Panc1 (cell line): ENCODE measurements at regions not wholly inside any gene's neighbourhood (a gene's known extent, or its start where the extent isn't known, plus 50 kb on each side); places are given as distances from the start of the nearest gene placed in this dataset.

Source experiments
- ATAC-seq: fragments of 200-7000 bp; cut with Tn5 transposase; 2 replicates; pipeline ENCODE4 v1.9.1; 2020; ENCODE audit warnings: mild to moderate bottlenecking, moderate library complexity
- BruUV-seq: library from RNA; stranded (reverse); fragments of 400-500 nt; replicated peaks from 2 replicates; lab custom pipeline; 2021; lab: Mats Ljungman, UMichigan
- CTCF ChIA-PET: fragments of 300-600 bp; sonication (Branson Sonifier 250); formaldehyde crosslinking; loops from one replicate; lab custom pipeline; 2022; ENCODE audit warnings: antibody characterized with exemption; lab: Charles Lee
- POLR2A ChIA-PET: fragments of 300-600 bp; sonication (Branson Sonifier 250); formaldehyde crosslinking; loops from one replicate; lab custom pipeline; 2022; ENCODE audit warnings: antibody characterized with exemption; lab: Charles Lee
- DNase-seq: peaks from one replicate; pipeline ENCODE4 v3.0.0-alpha.2; 2010; ENCODE audit warnings: low read depth, low spot score
- H3K27ac ChIP-seq: 2 replicates; pipeline ENCODE4 v1.5.1; 2011; ENCODE audit warnings: mild to moderate bottlenecking, low read length, inconsistent platforms
- H3K27me3 ChIP-seq: fragments of 200-500 bp; sonication (Bioruptor generic); 2 replicates; pipeline ENCODE4 v1.6.0; 2014; ENCODE audit warnings: low read length, inconsistent platforms; ENCODE audit not compliant: control insufficient read depth, insufficient read depth
- H3K36me3 ChIP-seq: fragments of 200-500 bp; sonication (Bioruptor generic); 2 replicates; pipeline ENCODE4 v1.5.1; 2014; ENCODE audit warnings: inconsistent platforms, mild to moderate bottlenecking, low read length, moderate library complexity; ENCODE audit not compliant: control insufficient read depth, insufficient read depth
- H3K4me1 ChIP-seq: 2 replicates; pipeline ENCODE4 v1.5.1; 2011; ENCODE audit warnings: inconsistent platforms, mild to moderate bottlenecking, low read length, moderate library complexity; ENCODE audit not compliant: control insufficient read depth, insufficient read depth
- H3K4me3 ChIP-seq, 2 experiments: 2 replicates each; pipeline ENCODE4 v1.5.1; 2011 to 2012; ENCODE audit warnings: low read depth in 2 of 2, low read length in 2 of 2, mild to moderate bottlenecking in 2 of 2, inconsistent platforms in 1 of 2, moderate library complexity in 1 of 2
- H3K9me3 ChIP-seq: fragments of 200-500 bp; sonication (Bioruptor generic); 2 replicates; pipeline ENCODE4 v1.5.1; 2014; ENCODE audit warnings: low read depth, mild to moderate bottlenecking, inconsistent platforms, low read length, moderate library complexity; ENCODE audit not compliant: control insufficient read depth, insufficient read depth
- POLR2AphosphoS5 ChIP-seq: IDR thresholded peaks from 2 replicates; pipeline ENCODE4 v1.6.1; 2012; ENCODE audit warnings: mild to moderate bottlenecking, low read depth, low read length, moderate library complexity
- SIN3A ChIP-seq: IDR thresholded peaks from 2 replicates; pipeline ENCODE4 v1.6.1; 2012; ENCODE audit warnings: low read depth, mild to moderate bottlenecking, low read length, moderate library complexity, borderline replicate concordance; ENCODE audit not compliant: insufficient read depth
- TCF7L2 ChIP-seq: IDR thresholded peaks from 2 replicates; pipeline ENCODE4 v1.6.1; 2011; ENCODE audit warnings: mild to moderate bottlenecking, low read depth, low read length, inconsistent platforms
- in situ Hi-C: cut with HindIII; loops from 2 replicates; pipeline ENCODE4 v1.10.0; 2016; ENCODE audit warnings: low sequenced_read_pairs, low pct_unique_long_range_greater_than_20kb
- intact Hi-C: fragments of 100-400 bp; cut with micrococcal nuclease; formaldehyde crosslinking; loops from one replicate; pipeline ENCODE4 v1.10.0; 2022; ENCODE audit not compliant: unreplicated experiment
- TF ChIP-seq, protein P1 (sequence below), 2 experiments: IDR thresholded peaks; 2 replicates each; pipeline ENCODE4 v1.6.1; 2011 to 2012; ENCODE audit warnings: low read depth in 2 of 2, control low read depth in 1 of 2, low read length in 1 of 2, mild to moderate bottlenecking in 1 of 2, moderate library complexity in 1 of 2; ENCODE audit not compliant: insufficient read depth in 1 of 2
- TF ChIP-seq, protein P2 (sequence below): fragments of 450-650 bp; IDR thresholded peaks from 2 replicates; pipeline ENCODE4 v1.5.1; 2017; ENCODE audit warnings: mild to moderate bottlenecking

DNA sequence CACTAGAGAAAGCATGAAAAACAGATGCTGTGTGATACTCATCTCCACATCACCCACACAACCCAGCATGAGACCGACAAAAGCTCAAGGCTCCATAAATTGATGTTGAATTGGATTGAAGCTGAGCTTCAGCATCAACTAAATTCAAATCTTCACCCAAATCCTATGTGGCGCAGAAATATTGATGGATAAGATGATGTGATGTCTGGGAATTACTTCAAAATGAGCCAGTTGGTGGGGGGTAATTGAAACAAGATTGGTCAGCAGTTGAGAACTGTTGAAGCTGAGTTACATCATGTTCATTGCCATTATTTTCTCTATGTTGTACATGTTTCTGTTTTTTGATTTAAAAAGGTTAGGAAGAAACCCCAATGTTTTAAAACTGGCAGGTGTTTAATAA lies 166.5 kb upstream of the STS start:
- H3K9me3 ChIP-seq: no peaks in the 10 kb centered on the region
- H3K4me1 ChIP-seq: no peaks in the 10 kb centered on the region
- no peak overlapping the region for H3K27ac ChIP-seq
- no TSS peak for BruUV-seq
- ChIA-PET POLR2A (no interaction called here), CTCF (no interaction called here)
- TF ChIP-seq POLR2AphosphoS5 (no peak), SIN3A (no peak), TCF7L2 (no peak)
- TF ChIP-seq, protein P1, sequence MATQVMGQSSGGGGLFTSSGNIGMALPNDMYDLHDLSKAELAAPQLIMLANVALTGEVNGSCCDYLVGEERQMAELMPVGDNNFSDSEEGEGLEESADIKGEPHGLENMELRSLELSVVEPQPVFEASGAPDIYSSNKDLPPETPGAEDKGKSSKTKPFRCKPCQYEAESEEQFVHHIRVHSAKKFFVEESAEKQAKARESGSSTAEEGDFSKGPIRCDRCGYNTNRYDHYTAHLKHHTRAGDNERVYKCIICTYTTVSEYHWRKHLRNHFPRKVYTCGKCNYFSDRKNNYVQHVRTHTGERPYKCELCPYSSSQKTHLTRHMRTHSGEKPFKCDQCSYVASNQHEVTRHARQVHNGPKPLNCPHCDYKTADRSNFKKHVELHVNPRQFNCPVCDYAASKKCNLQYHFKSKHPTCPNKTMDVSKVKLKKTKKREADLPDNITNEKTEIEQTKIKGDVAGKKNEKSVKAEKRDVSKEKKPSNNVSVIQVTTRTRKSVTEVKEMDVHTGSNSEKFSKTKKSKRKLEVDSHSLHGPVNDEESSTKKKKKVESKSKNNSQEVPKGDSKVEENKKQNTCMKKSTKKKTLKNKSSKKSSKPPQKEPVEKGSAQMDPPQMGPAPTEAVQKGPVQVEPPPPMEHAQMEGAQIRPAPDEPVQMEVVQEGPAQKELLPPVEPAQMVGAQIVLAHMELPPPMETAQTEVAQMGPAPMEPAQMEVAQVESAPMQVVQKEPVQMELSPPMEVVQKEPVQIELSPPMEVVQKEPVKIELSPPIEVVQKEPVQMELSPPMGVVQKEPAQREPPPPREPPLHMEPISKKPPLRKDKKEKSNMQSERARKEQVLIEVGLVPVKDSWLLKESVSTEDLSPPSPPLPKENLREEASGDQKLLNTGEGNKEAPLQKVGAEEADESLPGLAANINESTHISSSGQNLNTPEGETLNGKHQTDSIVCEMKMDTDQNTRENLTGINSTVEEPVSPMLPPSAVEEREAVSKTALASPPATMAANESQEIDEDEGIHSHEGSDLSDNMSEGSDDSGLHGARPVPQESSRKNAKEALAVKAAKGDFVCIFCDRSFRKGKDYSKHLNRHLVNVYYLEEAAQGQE (IDR thresholded peaks at IDR 0.05; ENCODE audit: insufficient read depth in 1 of 2, low read depth in 2 of 2, low read length in 1 of 2): no peak
- TF ChIP-seq, protein P2, sequence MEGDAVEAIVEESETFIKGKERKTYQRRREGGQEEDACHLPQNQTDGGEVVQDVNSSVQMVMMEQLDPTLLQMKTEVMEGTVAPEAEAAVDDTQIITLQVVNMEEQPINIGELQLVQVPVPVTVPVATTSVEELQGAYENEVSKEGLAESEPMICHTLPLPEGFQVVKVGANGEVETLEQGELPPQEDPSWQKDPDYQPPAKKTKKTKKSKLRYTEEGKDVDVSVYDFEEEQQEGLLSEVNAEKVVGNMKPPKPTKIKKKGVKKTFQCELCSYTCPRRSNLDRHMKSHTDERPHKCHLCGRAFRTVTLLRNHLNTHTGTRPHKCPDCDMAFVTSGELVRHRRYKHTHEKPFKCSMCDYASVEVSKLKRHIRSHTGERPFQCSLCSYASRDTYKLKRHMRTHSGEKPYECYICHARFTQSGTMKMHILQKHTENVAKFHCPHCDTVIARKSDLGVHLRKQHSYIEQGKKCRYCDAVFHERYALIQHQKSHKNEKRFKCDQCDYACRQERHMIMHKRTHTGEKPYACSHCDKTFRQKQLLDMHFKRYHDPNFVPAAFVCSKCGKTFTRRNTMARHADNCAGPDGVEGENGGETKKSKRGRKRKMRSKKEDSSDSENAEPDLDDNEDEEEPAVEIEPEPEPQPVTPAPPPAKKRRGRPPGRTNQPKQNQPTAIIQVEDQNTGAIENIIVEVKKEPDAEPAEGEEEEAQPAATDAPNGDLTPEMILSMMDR: no peak
- intact Hi-C loops: no loop called here
- ATAC-seq: no peak
- DNase-seq: no peak
- H3K36me3 ChIP-seq: no peaks in the 10 kb centered on the region
- no peak overlapping the region for H3K4me3 ChIP-seq
- H3K27me3 ChIP-seq: no peaks in the 10 kb centered on the region
- in situ Hi-C loops: no loop called here

DNA sequence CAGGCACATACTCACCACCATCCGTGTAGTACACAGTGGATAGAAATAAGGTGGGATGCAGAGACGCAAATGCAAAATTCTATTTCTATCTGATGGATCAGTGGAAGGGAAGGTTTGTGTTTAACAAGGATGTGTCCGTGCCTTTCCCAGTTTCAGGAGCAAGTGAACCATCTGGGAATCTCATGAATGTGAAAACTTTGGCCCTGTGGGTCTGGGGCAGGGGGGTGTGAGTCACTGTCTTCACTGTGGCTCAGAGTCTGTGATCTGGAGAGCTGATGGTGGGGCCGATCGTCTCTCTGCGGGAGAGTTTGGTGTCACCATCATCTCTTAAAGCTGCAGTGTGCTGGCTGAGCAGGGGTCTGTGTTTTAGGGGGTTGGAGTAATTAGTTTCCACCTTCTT lies 179.3 kb upstream of the STS start:
- no peaks in the 10 kb centered on the region for H3K4me1 ChIP-seq
- H3K27ac ChIP-seq: no peak overlapping the region
- ChIA-PET POLR2A (no interaction called here), CTCF (no interaction called here)
- H3K9me3 ChIP-seq: no peaks in the 10 kb centered on the region
- H3K4me3 ChIP-seq: no peak overlapping the region
- H3K27me3 ChIP-seq: no peaks in the 10 kb centered on the region
- intact Hi-C loops (no loop called here), in situ Hi-C loops (no loop called here)
- ATAC-seq (no peak), DNase-seq (no peak)
- no TSS peak for BruUV-seq
- TF ChIP-seq, protein P1 (IDR thresholded peaks at IDR 0.05; ENCODE audit: insufficient read depth in 1 of 2, low read depth in 2 of 2, low read length in 1 of 2): no peak
- TF ChIP-seq POLR2AphosphoS5 (no peak), SIN3A (no peak), TCF7L2 (no peak)
- TF ChIP-seq, protein P2: no peak
- no peaks in the 10 kb centered on the region for H3K36me3 ChIP-seq
